ENCODE measurements at regions not wholly inside any gene's neighbourhood (a gene's known extent, or its start where the extent isn't known, plus 50 kb on each side); places are given as distances from the start of the nearest gene placed in this dataset.
A peak's percentile ranks its signal among the peaks of the same experiment; 100 is the strongest.
"Not testable (repeated sequence)": the region's sequence is repeated elsewhere in the genome, so short reads cannot be mapped to it uniquely, and the experiment has no call there.

DNA sequence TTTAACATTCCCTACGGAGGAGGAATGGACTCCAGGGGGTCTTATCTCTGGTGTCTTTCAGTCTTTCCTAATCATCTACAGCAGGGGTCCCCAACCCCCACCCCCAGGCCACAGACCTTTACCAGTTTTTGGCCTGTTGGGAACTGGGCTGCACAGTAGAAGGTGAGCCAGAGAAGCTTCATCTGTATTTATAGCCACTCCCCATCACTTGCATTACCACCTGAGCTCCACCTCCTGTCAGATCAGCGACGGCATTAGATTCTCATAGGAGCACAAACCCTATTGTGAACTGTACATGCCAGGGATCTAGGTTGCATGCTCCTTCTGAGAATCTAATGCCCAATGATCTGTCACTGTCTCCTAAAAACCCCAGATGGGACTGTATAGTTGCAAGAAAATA, 120.0 kb upstream of the TMTC4 start:
- DNase-seq (no peak), ATAC-seq (no peak)
- H3K4me1 Mint-ChIP-seq: peaks cover 1% of the 10 kb centered on the region
- H3K9me3 Mint-ChIP-seq: peaks cover 12 to 38% of the 10 kb centered on the region in 2 donors
- H3K27me3 Mint-ChIP-seq: peaks cover 30% of the 10 kb centered on the region
- no peak overlapping the region for H3K27ac Mint-ChIP-seq
- H3K4me3 Mint-ChIP-seq: no peak overlapping the region

DNA sequence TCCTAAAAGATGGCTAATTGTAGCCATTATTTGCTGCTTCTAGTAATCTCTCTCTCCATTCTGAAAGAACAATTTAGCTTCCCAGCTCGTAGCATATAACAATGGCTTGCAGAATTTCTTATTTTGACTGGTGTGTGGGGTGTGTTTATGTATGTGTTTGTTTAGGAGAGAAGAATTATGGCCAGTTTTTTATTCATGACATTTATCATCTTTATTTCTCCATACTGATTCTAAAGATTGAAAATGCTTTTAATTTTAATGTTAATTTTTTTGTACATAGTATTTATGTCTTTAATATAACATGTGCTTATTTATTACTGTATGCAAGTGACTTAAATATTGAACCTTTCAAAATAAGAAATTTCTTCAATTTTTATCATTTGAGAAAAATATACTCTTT, 115.8 kb upstream of the TMTC4 start:
- Mint-ChIP-seq H3K27ac (no peak overlapping the region), H3K4me1 (peaks cover 6% of the 10 kb centered on the region), H3K27me3 (peaks cover 44% of the 10 kb centered on the region), H3K4me3 (no peak overlapping the region), H3K9me3 (peaks cover 12 to 38% of the 10 kb centered on the region in 2 donors)
- ATAC-seq (no peak), DNase-seq (no peak)

DNA sequence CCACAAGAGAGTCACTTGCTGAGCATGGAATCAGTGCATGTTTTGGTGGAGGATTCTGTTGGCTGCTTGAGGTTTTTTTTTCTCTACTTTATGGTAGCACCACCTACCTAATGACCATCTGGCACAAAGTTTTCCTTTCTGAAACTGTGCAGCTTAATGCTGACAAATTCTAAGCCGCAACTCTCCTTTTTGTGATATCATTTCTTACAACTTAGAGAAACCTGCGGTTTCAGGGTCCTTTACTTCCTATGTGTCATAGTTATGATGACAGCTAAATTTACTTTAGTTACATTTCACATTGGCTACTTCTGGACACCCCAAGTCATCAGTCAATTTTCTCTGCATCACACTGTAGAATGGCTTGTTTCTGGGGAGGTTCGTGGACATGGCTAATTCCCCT, 115.4 kb upstream of the TMTC4 start:
- peaks cover 44% of the 10 kb centered on the region for H3K27me3 Mint-ChIP-seq
- no peak overlapping the region for H3K4me3 Mint-ChIP-seq
- ATAC-seq: peak; percentile 80
- peaks cover 12 to 36% of the 10 kb centered on the region in 2 donors for H3K9me3 Mint-ChIP-seq
- H3K4me1 Mint-ChIP-seq: peaks cover 6% of the 10 kb centered on the region
- no peak overlapping the region for H3K27ac Mint-ChIP-seq
- DNase-seq: no peak

DNA sequence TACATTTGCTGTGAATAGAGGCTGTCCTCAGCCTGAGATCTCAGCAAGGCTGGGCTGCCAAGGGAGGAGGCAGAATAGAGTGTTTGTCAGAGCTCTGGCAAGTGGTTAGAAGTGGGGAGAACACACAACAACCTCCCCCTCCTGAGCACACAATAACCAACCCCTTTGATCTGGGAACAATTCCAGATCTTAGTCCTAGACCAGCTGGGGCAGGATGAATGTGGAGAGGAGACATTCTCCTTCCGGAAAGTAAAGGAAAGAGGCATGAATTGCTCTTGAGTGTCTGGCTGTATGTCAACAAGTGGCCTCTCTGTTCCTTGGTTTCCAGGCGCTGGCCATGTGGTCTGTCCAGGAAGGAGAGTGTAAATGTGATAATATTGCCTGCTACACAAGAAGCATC, 114.9 kb upstream of the TMTC4 start:
- Mint-ChIP-seq H3K4me1 (peaks cover 6% of the 10 kb centered on the region), H3K9me3 (peaks cover 12 to 33% of the 10 kb centered on the region in 2 donors), H3K4me3 (no peak overlapping the region), H3K27me3 (peaks cover 44% of the 10 kb centered on the region), H3K27ac (no peak overlapping the region)
- DNase-seq (no peak), ATAC-seq (peak; percentile 9)

DNA sequence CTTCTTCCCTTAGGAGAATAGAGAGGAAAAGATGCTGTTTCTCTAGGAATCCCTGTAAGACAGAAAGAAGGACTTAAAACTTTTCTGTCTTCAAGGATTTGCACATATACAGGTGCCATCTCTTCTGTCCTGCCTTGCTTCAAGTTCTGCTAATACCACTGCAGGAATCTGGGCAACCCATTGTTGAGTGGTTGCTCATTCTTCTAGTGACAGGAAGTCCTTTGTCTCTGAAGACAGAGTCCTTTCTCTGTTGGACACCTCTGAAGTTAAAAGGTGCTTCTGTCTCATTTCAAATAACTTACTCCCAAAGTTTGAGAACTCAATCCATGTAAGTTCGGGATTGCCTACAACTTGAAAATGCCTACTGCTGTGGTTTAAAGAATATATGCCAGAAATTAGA, 114.4 kb upstream of the TMTC4 start:
- ATAC-seq (no peak), DNase-seq (no peak)
- Mint-ChIP-seq H3K9me3 (peaks cover 12 to 28% of the 10 kb centered on the region in 2 donors), H3K4me3 (no peak overlapping the region), H3K4me1 (peaks cover 6% of the 10 kb centered on the region), H3K27ac (no peak overlapping the region), H3K27me3 (peaks cover 44% of the 10 kb centered on the region)

DNA sequence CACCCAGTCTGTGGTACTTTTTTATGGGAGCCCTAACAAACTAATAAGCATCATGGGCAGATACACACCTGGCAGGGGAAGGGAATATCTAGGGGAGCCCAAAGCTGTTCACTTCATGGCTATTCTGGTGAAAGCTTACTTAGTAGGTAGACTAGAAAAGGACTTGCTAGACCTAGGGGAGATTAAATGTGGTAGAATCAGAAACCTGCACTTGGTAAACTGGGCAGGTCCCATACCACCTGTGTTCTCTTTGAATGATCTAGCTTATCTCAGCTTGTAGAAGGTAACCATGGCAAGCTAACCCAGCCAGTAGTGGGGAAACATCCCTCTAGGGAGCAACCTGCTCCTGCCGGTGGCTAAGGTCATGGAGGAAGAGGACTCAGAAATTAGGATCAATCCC, 113.9 kb upstream of the TMTC4 start:
- ATAC-seq: no peak
- Mint-ChIP-seq H3K4me1 (peaks cover 6% of the 10 kb centered on the region), H3K4me3 (no peak overlapping the region), H3K27ac (no peak overlapping the region), H3K9me3 (peaks cover 12 to 24% of the 10 kb centered on the region in 2 donors), H3K27me3 (peaks cover 44% of the 10 kb centered on the region)
- no peak for DNase-seq

DNA sequence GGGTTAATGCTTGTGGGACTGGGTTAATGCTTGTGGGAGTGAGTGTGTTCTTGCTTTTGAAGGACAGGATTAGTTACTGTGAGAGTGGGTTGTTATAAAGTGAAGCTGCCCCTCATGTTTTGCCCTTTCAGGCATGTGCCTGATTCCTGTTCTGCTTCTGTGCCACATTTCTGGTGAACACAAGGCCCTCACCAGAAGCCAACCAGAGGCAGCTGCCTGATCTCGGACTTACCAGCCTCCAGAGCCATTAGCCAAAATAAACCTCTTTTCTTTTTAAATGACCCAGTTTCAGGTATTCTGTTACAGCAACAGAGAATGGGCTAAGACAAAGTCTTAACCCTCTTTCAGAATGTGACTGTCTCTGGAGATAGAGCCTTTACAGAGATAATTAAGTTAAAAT, 113.3 kb upstream of the TMTC4 start:
- Mint-ChIP-seq H3K27ac (no peak overlapping the region), H3K4me3 (no peak overlapping the region), H3K27me3 (peaks cover 44% of the 10 kb centered on the region), H3K9me3 (peaks cover 6 to 24% of the 10 kb centered on the region in 2 donors), H3K4me1 (peaks cover 6% of the 10 kb centered on the region)
- ATAC-seq (no peak), DNase-seq (no peak)

DNA sequence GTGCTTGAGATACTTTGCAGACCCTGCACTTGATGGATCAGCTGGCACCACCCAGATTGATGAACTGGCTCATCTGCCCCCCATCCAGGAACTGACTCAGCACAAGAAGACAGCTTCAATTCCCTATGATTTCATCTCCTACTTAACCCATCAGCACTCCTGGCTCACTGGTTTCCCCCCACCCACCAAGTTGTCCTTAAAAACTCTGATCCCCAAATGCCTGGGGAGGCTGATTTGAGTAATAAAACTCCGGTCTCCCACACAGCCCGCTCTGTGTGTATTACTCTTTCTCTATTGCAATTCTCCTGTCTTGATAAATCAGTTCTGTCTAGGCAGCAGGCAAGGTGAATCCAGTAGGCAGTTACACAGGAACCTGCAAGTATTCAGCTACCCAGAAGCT, 102.1 kb upstream of the TMTC4 start:
- Mint-ChIP-seq H3K9me3 (peaks cover 0 to 21% of the 10 kb centered on the region in 2 donors), H3K4me1 (peaks cover 15% of the 10 kb centered on the region)
- H3K27ac Mint-ChIP-seq, H3K4me3 Mint-ChIP-seq, H3K27me3 Mint-ChIP-seq, DNase-seq, ATAC-seq: not testable (repeated sequence)

DNA sequence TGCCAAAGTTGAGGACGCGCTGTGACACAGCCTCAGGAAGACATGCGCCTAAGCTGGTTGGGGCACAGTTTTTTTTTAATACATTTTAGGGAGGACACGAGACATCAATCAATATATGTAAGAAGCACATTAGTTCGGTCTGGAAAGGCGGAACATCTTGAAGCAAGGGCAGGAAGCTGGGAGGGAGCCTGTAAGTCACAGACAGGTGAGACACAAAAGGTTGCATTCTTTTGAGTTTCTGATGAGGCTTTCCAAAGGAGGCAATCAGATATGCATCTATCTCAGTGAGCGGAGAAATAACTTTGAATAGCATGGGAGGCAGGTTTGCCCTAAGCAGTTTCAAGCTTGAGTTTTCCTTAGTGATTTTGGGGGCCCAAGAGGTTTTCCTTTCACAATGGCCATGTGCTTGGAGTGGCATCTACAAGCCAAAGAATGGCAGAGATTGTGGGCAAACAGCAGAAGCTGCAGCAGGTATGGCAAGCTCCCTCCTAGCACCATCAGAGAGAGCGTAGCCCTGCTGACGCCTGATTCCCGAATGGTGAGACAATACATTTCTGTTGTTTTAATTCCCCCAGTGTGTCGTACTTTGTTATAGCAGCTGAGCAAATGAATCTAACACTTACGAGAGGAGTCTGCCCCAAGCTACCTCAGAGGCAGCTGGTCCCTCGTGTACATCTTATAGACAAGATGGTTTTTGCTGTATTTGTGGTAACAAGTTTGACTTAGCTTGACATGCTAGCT, 99.5 kb upstream of the TMTC4 start:
- ATAC-seq: no peak

DNA sequence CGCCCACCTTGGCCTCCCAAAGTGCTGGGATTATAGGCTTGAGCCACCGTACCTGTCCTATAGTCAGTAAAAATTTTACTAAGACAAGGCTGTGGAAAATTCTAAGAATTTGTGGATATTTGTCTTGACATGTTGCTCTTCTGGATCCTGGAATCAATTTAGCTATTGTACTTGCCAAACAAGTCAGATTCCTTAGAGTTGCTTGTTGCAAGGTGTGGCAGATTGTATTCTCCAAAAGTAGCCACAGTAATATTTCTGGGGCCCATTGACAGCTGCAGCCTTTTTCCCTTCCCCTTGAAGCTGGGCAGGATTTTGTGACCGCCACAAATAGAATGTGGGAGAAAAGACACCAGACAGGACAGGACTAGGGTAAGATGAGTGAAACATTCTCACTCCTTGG, 98.8 kb upstream of the TMTC4 start:
- H3K27ac Mint-ChIP-seq: no peak overlapping the region
- DNase-seq (no peak), ATAC-seq (no peak)
- H3K4me1 Mint-ChIP-seq: peaks cover 15% of the 10 kb centered on the region
- H3K27me3 Mint-ChIP-seq: no peaks in the 10 kb centered on the region
- no peak overlapping the region for H3K4me3 Mint-ChIP-seq
- H3K9me3 Mint-ChIP-seq: peaks cover 5 to 27% of the 10 kb centered on the region in 2 donors

More for the DNA sequence above, 99.5 kb upstream of the TMTC4 start:
- Mint-ChIP-seq H3K27me3 (no peaks in the 10 kb centered on the region), H3K9me3 (peaks cover 5 to 31% of the 10 kb centered on the region in 2 donors), H3K4me3 (no peak overlapping the region), H3K27ac (no peak overlapping the region), H3K4me1 (peaks cover 15% of the 10 kb centered on the region)
- DNase-seq: no peak

DNA sequence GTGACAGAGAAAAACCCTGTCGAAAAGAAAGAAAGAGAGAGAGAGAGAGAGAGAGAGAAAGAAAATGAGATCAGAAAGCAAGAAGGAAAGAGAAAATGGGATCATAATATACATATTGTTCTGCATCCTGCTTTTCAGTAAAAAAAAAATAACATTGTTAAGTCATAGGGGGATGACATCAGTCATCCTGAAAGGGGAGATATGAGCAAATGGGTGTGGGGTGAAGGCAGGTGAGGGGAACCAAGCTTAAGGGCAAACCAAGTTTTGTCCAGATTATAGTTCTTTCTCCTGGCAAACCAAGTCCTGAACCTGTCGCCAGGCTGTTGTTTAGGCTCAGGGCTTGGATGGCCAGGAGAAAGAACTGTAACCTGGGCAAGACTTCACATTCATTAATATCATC, 92.6 kb upstream of the TMTC4 start:
- H3K9me3 Mint-ChIP-seq: peaks cover 5 to 17% of the 10 kb centered on the region in 2 donors
- H3K27me3 Mint-ChIP-seq: no peaks in the 10 kb centered on the region
- no peak overlapping the region for H3K4me3 Mint-ChIP-seq
- H3K27ac Mint-ChIP-seq: peak overlapping the region in 1 of 2 donors; percentile 62
- ATAC-seq: no peak
- no peaks in the 10 kb centered on the region for H3K4me1 Mint-ChIP-seq
- DNase-seq: no peak

DNA sequence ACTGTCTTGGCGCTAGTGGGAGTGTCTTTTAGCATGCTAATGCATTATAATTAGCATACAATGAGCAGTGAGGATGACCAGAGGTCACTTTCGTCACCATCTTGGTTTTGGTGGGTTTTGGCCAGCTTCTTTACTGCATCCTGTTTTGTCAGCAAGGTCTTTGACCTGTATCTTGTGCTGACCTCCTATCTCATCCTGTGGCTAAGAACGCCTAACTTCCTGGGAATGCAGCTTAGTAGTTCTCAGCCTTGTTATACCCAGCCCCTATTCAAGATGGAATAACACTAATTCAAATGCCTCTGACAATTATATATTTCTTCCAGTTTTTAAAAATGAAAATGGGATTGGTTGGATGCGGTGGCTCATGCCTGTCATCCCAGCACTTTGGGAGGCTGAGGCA, 92.0 kb upstream of the TMTC4 start:
- ATAC-seq, H3K27ac Mint-ChIP-seq, H3K4me3 Mint-ChIP-seq, DNase-seq, H3K4me1 Mint-ChIP-seq, H3K27me3 Mint-ChIP-seq: not testable (repeated sequence)
- H3K9me3 Mint-ChIP-seq: peaks cover 5 to 17% of the 10 kb centered on the region in 2 donors

DNA sequence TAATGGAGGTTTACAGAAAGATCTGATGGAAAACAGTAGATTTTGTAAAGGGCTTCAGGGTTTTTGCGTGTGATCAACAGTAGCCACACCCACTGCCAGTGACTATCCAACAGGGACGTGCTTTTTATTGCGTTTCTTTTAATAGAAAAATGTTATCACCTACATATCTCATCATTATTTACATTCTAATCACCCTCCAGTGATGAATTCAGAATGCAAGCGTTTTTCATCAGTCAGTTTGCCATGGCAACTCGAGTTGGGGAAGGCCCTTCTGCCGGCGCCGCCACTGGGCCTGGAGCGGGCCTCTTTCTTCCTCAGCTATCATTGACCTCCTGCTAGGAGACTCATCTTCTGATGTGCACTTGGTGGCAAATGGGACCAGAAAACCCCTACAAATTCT, 90.3 kb upstream of the TMTC4 start:
- no peaks in the 10 kb centered on the region for H3K27me3 Mint-ChIP-seq
- no peak overlapping the region for H3K27ac Mint-ChIP-seq
- no peaks in the 10 kb centered on the region for H3K4me1 Mint-ChIP-seq
- no peak overlapping the region for H3K4me3 Mint-ChIP-seq
- peaks cover 0 to 12% of the 10 kb centered on the region in 2 donors for H3K9me3 Mint-ChIP-seq
- DNase-seq: no peak
- ATAC-seq: no peak

DNA sequence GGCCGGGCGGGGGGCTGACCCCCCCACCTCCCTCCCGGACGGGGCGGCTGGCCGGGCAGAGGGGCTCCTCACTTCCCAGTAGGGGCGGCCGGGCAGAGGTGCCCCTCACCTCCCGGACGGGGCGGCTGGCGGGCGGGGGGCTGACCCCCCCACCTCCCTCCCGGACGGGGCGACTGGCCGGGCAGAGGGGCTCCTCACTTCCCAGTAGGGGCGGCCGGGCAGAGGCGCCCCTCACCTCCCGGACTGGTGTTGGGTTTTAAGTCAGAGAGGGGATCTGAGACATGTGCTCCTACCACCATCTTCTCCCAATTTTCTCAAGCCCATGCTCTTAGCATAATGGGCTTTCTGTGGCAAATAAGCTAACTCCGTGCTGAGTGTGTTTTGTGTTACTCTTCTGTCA, 87.5 kb upstream of the TMTC4 start:
- not testable (repeated sequence) for H3K4me1 Mint-ChIP-seq, H3K27me3 Mint-ChIP-seq, H3K4me3 Mint-ChIP-seq, H3K27ac Mint-ChIP-seq, DNase-seq, H3K9me3 Mint-ChIP-seq
- peak; percentile 26 for ATAC-seq

DNA sequence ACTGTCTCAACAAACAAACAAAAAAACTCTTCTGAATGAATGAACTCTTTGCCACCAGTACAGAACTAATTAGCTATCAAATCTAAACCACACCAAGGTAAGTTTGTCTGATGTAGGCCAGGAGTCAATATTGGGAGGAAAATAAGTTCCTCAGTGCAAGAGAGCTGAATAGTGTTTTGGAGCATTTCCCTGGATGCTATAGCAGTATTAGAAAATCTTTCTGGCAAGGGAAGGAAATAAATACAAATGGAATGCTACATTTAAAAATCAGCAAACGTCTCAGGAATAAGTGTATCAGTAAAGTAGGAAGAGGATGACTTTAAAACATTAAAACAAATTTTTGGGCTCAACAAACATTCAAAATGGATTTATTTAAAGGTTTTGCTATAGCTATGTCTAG, 81.3 kb upstream of the TMTC4 start:
- Mint-ChIP-seq H3K4me3 (no peak overlapping the region), H3K4me1 (no peaks in the 10 kb centered on the region), H3K9me3 (no peaks in the 10 kb centered on the region), H3K27ac (no peak overlapping the region), H3K27me3 (no peaks in the 10 kb centered on the region)
- DNase-seq: no peak
- no peak for ATAC-seq

DNA sequence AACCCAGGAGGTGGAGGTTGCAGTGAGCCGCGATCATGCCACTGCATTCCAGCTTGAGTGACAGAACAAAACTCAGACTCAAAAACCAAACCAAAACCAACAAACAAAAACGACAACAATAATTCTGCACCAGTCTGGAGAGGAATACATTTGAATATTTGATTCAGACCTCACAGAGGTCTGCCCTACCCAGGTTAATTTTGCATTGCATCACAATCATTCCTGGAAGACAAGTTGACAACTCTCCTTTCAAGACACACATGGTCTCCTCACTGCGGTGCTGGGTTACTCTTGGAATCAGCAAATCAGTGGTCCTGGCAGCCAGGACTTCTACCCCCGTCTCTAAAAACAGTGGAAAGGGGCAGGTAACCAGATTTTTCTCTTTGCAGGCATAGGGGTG, 79.9 kb upstream of the TMTC4 start:
- no peaks in the 10 kb centered on the region for H3K4me1 Mint-ChIP-seq
- ATAC-seq (no peak), DNase-seq (no peak)
- H3K27ac Mint-ChIP-seq: no peak overlapping the region
- H3K27me3 Mint-ChIP-seq: no peaks in the 10 kb centered on the region
- H3K9me3 Mint-ChIP-seq: no peaks in the 10 kb centered on the region
- no peak overlapping the region for H3K4me3 Mint-ChIP-seq

DNA sequence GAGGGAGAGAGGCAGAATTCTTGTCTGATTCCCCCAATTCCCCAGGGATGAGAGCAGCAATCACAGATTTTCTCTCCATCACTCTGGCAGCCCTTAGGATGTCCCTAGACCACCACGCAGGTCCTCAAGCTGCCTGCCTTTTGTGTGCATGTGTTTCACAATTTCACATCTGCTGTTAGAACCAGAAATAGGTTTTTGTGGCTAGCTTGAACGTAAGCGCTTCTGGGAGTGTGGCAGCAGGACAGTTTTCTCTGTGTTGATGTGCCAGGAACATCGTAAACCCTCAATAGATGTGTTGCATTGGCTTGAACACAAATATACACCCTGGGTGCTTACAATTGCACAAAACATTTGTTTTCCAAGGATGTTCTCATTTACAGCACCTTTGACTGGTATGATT, 78.8 kb upstream of the TMTC4 start:
- no peak overlapping the region for H3K4me3 Mint-ChIP-seq
- no peaks in the 10 kb centered on the region for H3K9me3 Mint-ChIP-seq
- ATAC-seq (no peak), DNase-seq (no peak)
- no peak overlapping the region for H3K27ac Mint-ChIP-seq
- H3K4me1 Mint-ChIP-seq: no peaks in the 10 kb centered on the region
- H3K27me3 Mint-ChIP-seq: no peaks in the 10 kb centered on the region

All from stimulated activated naive CD8-positive, alpha-beta T cell treated with anti-CD3 and anti-CD28 coated beads, Interleukin-15, amount 100 ng/mL, for 72 hours (primary cell).